CD1c-positive myeloid dendritic cell (primary cell): ENCODE measurements at regions not wholly inside any gene's neighbourhood (a gene's known extent, or its start where the extent isn't known, plus 50 kb on each side); places are given as distances from the start of the nearest gene placed in this dataset.
"Not testable (repeated sequence)": the region's sequence is repeated elsewhere in the genome, so short reads cannot be mapped to it uniquely, and the experiment has no call there.

Experiments used
- DNase-seq: peaks from one replicate; pipeline ENCODE4 v3.0.0-alpha.2; 2016; ENCODE audit errors: extremely low spot score

GRCh38 chr2:210961249-210961648 is 404.9 kb downstream of the CPS1 start:
- DNase-seq, result no peak

DNA sequence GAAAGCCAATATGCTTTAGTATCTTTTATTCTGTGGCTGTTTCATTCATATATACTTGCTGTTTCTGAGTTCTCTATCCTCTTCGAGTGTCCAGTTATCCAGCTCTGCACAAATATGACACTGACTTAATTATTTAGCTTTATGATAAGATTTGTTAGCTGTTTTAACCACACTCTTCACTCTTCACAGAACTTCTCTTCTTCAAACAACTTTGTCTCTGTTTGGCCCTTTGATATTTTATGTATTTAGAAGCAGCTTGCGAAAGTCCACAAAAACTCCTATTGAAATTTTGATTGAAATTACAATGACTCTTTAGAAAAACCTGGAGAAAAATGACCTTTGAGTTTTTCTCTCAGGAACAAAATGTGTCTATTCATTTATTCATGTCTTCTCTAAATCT is 407.0 kb downstream of the CPS1 start:
- DNase-seq, result no peak

DNA sequence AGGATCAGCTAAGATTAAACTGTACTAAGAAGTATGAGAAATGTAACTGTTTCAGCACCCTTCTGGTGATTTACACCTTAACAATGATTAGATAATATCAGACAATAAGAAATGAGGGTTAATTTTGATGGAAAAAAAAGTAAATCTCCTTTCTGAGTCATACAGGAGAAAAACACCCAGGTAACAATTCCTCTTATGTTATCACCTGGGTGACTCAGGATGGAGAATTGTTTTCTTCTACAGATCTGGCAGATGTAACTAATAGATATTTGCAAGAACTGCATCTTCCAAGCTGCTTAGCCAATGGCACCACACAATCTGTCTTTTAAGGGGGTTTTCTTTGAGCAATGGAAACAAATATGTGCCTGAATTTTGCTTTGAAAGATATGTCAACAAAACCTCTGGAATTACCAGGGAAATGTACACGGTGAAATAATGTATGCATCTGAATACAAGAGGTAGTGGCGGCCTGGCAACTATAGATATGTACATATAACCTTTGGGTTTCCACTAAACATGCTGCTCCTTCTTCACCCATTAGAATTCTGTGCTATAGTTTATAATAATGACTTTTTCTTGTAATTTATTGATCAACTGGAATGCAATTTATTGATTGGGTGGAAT is 407.9 kb downstream of the CPS1 start:
- DNase-seq, result no peak

- no peak for DNase-seq
Measured at GRCh38 chr2:210965472-210965871, 409.1 kb downstream of the CPS1 start.

DNA sequence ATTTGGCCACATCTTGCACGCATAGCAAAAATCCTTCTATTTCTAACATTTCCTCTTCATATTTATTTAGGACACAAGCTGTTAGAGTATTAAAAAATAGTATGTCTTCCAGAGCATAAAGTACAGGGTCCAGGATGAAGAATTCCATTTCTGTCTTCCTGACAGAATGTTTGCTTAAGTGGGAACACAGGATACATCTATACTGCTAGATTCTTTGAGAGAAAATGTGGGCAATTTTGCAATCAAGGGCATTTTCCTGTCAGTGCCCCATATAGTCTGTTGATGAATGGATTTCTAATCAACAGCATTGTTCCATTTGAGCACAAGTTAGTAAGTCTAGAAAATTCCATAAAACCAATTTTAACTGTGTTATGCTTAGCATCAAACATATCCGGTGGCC is 409.9 kb downstream of the CPS1 start:
- no peak for DNase-seq

GRCh38 chr2:210971431-210971830 is 415.0 kb downstream of the CPS1 start:
- DNase-seq, result no peak

DNA sequence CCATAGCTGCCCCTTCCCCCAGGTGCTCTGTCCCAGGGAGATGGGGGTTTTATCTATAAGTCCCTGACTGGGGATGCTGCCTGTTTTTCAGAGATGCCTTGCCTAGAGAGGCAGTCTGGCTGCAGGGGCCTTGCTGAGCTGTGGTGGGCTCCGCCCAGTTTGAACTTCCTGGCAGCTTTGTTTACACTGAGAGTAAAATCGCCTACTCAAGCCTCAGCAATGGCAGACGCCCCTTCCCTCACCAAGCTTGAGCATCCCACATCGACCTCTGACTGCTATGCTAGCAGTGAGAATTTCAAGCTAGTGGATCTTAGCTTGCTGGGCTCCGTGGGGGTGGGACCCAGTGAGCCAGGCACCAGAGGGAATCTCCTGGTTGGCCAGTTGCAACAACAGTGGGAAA is 430.4 kb downstream of the CPS1 start:
- DNase-seq, result not testable (repeated sequence)

GRCh38 chr2:210991107-210991506 is 434.7 kb downstream of the CPS1 start:
- DNase-seq, result no peak

GRCh38 chr2:210994104-210994503 is 437.7 kb downstream of the CPS1 start:
- DNase-seq, result no peak

- no peak for DNase-seq
Measured at GRCh38 chr2:210997373-210997772, 441.0 kb downstream of the CPS1 start.

DNA sequence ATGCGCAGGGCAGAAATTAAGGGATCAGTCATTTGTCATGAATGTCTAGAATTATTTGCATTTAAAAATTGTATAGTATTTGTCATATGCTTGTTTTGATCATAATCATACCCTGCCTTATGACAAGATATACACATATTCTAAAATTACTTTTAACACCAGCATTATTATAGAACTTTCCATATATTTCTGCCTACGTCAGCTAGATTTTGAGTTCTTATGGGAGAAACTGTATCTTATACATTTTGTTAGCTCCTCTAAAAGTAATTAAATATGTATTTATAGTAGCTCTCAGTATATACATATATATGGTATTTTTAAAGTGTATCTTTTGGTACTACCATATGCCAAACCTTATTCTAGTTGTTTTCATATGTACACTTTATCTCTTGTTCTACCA is 441.9 kb downstream of the CPS1 start:
- no peak for DNase-seq

GRCh38 chr2:211014376-211014775 is 458.0 kb downstream of the CPS1 start:
- DNase-seq, result no peak

- no peak for DNase-seq
Measured at GRCh38 chr2:211014906-211015305, 458.5 kb downstream of the CPS1 start.

DNA sequence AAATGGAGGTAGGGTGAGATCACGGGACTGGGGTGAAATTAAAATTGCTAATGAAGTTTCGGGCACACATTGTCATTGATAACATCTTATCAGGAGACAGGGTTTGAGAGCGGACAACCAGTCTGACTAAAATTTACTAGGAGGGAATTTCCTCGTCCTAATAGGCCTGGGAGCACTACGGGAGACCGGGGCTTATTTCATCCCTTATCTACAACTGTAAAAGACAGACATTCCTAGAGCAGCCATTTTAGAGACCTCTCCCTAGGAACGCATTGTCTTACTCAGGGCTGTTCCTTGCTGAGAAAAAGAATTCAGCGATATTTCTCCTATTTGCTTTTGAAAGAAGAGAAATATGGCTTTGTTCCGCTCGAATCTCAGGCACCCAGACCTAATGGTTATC is 468.7 kb downstream of the CPS1 start:
- not testable (repeated sequence) for DNase-seq

DNA sequence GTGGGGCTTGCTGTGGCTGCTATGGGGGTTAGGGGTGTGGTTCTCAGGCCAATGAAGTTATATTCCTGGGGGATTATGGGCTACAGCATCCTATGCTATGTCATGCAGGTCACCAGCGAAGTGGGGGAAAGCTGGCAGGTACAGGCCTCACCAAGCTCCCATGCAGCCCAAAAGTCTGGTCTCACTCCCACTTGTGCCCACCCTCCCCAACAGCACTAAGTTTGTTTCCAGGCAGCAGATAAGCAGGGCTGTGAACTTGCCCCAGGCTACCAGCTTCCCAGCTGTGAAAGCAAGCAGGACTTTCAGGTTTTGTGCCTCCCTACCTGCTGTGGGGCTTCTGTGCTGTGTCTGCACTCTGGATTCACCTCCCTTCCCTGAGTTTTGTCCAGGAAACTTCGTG is 469.7 kb downstream of the CPS1 start:
- DNase-seq, result no peak

GRCh38 chr2:211027976-211028375 is 471.6 kb downstream of the CPS1 start:
- no peak for DNase-seq

- DNase-seq, result no peak
Measured at GRCh38 chr2:211033765-211034164, 477.4 kb downstream of the CPS1 start.

DNA sequence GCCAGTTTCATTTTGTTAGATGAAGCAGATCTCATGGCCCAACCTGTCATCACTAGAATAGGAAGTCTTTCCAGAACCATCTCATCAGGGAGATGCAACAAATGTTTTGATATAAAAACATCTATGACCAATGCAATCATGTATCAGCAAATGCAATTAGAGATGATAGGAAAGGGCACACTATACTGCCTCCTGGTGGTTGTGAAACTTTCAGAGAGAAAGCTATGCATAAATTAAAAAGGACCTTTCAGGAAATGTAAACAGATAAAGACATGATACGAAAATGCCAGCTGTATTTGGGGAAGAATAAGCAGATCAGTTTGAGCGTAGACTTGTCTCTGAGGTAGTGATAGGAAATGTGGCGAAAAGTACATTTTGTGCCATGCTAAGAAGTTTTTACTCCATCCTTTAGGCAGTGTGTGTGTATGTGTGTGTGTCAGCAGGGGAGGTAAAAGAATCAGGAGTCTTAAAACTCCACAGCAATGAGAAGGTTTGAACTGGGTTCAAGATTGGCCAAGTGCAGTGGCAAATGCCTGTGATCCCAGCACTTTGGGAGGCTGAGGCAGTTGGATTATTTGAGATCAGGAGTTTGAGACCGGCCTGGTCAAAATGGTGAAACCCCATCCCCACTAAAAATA is 479.3 kb downstream of the CPS1 start:
- no peak for DNase-seq

- DNase-seq, result no peak
Measured at GRCh38 chr2:211045025-211045424, 488.6 kb downstream of the CPS1 start.

- DNase-seq, result no peak
Measured at GRCh38 chr2:211049321-211050018, 493.1 kb downstream of the CPS1 start.

DNA sequence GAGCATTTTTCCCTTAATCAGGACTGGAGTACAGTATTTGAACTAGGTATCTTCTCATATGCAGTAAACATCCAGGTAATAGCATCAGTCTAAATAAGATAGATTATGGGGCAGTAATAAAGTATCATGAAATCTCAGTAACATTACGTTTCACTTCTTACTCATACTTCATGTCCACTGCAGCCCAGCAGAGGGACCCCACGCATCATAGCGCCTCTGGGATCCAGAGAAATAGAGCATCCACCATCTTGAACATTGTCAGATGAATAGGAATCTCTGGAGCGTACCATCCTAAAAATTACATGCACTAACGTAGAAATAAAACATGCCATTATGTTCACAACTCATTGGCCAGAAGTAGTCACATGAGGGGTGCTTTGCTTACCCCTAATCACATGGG is 499.0 kb downstream of the CPS1 start:
- DNase-seq, result no peak

GRCh38 chr2:211061612-211062296 is 505.4 kb downstream of the CPS1 start:
- no peak for DNase-seq

GRCh38 chr2:211062297-211062612 is 505.9 kb downstream of the CPS1 start:
- no peak for DNase-seq
